ENCODE measurements at regions not wholly inside any gene's neighbourhood (a gene's known extent, or its start where the extent isn't known, plus 50 kb on each side); places are given as distances from the start of the nearest gene placed in this dataset.

- DNase-seq, result no peak
Observed at GRCh38 chr4:152156442-152156841, 379.4 kb downstream of the FBXW7 start.

DNA sequence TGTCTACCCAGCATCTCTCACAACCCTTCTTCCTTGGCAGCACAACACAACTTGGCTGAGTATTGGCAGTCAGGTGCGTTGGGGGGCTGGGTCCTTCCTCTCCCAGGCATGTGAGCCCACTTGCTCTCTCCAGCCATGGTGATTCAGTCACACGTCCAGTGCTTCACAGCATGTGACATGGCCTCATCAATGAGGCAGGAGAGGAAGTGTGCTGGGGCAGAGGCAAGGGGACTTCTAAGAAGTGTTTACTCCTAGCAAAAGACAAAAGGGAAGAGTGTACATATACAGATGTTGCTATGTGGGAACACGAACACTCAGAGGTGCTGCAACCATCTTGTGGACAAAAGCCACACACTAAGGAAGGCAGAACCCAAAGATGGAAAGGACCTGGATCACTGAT, 380.8 kb downstream of the FBXW7 start:
- DNase-seq, result no peak

DNA sequence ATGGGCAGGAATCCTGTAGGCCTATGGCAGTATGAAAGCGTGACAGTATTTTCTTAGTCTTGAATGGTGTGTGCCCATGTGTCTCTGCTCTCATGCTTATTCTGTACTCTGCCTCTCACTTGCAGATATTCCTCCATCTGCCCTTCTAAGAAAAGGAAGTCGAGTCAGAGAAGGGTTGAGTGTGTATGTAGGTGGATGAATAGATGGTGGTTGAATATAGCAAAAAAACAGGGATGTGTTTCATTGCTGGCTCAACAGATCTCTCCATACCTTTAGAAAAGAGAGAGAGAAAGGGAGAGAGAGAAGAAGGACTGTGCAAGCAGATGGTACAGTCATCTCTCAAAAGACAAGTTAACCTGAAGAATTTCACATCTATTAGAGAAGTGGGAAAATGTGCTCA, 381.5 kb downstream of the FBXW7 start:
- no peak for DNase-seq

GRCh38 chr4:152153476-152154270, 382.2 kb downstream of the FBXW7 start:
- no peak for DNase-seq

- no peak for DNase-seq
Observed at GRCh38 chr4:152150214-152150613, 385.7 kb downstream of the FBXW7 start.

- no peak for DNase-seq
Observed at GRCh38 chr4:152149745-152150144, 386.1 kb downstream of the FBXW7 start.

DNA sequence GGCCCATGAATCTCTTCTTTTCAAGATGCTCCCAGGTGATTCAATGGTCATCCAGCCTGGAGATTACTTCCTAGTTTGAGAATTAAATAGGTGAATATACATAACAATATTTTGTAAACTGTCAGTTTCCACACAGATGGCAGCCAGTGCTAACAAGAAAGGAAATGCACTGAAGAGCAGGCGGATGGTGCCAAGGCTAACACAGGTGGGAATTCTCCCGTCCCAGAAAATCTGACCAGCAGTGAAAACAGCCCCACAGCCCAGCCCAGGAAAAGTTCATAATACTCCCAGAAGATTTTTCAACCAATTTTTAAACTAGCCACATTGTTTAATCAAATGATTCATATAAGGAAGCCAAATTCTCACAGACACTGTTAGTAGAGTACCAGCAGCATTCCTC, 387.2 kb upstream of the GATB start:
- no peak for DNase-seq

- DNase-seq, result no peak
Observed at GRCh38 chr4:152146244-152146643, 385.4 kb upstream of the GATB start.

DNA sequence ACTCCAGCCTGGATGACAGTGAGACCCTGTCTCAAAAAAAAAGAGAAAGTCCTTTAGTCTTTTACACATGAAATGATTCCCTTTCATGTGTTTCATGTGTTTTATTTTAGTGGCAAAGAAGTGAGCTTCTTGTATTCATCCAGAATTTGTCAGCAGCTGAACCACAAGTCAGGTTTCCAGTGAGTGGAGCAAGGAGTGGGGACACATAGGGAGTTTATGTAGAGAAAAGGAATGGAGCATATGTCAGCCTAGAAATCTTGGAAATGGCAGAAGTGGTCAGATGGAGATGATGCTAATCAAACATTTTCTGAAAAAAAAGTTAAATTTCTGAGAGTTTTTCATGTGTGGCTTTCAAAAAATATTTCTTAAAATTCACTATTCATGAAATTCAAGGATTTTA, 383.0 kb upstream of the GATB start:
- DNase-seq, result no peak

DNA sequence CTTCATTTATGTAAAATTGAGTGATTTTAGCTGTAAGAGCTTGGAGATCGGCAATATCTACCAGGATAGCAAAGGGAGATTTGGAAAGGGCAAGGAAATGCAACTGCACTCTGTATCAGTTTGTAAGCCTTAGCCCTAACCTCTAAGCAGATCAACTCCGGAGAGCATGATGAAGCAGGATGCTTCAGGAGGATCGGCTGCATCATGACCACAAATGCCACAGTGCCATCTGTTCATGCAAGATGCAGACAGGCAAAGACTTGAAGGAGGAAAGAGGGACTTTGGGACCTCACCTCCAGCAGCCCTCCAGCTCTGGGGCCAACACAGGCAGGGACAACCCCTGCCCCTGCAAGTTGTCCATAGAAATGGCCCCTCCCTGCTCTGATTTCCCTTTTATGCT, 377.6 kb upstream of the GATB start:
- no peak for DNase-seq

- no peak for DNase-seq
Observed at GRCh38 chr4:152132776-152133175, 372.0 kb upstream of the GATB start.

DNA sequence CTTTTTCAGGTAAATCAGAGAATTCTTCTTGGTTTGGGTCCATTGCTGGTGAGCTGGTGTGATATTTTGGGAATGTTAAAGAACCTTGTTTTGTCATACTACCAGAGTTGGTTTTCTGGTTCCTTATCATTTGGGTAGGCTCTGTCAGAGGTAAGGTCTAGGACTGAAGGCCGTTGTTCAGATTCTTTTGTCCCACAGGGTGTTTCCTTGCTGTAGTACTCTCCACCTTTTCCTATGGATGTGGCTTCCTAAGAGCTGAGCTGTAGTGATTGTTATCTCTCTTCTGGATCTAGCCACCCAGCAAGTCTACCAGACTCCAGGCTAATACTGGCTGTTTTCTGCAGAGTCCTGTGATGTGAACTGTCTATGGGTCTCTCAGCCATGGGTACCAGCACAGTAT, 367.5 kb upstream of the GATB start:
- no peak for DNase-seq

GRCh38 chr4:152126238-152126637, 365.4 kb upstream of the GATB start:
- no peak for DNase-seq

DNA sequence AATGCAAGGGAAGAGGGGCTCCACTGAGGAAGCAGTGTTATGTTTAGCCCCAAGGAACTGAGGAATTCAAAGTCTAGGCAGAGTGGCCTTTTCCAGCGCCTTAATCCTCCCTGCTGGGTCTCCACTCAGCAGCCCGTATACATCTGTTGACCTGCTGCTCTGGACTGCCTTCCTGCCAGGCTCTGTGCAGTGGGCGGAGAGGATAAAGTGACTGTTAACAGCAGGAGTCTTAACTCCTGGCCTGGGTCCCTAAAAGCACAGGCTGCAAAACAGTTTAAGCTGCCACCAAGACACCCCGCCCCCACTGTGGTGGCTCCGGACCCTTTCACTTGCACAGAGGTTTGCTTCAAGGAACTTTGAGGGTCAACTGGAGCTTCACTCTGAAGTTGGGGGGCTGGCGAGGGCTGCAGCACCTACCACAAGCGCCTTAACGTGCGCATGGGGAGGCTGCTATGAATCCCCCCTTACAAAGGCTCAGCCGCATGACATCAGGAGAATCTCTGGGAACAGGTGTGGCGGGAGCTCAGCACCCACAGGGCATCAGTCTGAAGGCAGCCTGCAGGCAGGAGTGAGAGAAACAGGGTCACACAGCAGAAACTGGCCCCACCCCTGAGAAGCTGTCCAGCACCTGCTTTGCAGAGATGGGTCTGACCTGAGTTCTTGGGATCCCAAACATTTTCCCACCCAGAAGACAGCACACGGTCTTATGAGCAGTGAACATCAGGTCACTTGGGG, 358.2 kb upstream of the GATB start:
- DNase-seq, result no peak

DNA sequence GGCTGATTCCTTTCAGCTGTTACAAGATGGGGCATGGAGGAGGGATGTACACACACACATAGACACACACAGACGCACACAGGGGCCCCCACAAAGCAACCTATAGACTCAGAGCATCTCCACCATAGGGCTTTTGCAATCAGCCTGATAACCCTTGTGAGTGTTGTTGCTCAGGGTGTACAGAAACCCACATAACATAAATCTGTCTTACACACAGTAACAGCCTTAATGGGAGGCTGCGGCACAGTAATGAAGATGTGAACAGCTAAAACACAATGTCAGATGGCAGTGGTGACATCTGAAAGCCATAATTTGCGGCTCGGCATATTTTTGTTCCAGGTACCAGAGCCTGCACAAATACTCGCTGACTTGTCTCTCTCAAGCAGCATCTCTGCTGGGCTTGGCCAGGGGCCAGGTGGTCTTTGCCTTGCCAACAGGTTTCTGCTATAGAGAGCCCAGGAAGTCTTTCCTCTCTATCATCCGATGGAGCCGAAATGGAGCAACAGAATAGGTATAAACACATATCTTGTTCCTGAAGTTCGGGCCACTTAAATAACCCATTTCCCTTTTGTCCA, 357.2 kb upstream of the GATB start:
- no peak for DNase-seq

- DNase-seq, result no peak
Observed at GRCh38 chr4:152117520-152117919, 356.7 kb upstream of the GATB start.

DNA sequence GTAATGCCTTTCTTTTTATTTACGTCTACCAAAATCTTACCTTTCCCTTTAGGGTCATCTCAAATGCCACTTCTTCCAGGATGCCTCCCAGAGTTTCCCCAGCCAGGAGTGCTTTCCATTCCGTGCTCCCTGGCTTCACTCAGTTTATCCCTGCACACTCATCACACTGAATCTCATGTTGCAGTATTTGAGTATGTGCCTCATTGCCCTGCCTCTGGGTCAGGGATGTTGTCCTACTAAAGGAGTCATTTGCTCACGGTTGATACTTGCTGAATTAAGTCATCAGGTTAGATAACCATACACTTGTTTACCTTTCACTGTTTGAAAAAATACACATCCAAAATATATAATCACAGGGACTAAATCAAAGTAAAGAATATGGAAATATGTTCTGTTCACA, 356.2 kb upstream of the GATB start:
- DNase-seq, result no peak

DNA sequence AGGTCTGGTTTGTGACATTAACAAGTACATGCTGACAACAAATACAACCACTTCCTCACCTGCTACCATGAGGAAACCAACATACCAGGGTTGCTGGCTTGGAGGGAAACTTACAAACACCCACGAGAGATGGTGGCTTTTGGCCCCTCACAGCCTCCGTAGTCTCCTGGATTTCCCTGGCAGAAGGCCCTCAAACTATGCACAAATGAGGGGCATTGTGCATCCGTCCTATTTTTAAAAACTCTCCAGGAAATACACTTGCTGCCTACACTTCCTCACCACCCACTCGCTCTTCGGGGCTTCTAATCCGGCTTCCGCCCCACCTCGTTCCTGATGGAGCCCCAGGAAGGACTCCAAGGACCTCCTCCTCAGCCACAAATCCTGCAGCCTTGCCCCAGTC, 355.0 kb upstream of the GATB start:
- DNase-seq, result no peak

DNA sequence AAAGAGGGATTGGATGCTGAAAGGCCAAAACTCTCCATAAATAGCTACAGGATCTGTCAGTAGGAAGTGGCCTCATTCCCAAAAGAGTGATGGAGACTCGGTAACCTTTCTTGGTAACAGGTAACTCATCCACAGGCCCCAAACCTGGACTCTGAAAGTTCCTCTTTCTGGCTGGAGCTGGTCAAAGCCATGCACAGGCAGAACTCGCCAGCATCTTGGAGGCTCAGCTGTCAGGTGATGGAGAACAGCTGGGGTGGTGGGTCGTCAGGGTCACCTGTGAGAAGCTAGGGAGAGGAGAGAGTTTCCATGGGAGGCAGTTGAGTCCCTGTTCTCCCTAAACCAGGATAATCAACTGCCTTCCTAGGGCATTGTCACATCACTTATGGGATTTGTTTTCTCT, 354.3 kb upstream of the GATB start:
- DNase-seq, result no peak

DNA sequence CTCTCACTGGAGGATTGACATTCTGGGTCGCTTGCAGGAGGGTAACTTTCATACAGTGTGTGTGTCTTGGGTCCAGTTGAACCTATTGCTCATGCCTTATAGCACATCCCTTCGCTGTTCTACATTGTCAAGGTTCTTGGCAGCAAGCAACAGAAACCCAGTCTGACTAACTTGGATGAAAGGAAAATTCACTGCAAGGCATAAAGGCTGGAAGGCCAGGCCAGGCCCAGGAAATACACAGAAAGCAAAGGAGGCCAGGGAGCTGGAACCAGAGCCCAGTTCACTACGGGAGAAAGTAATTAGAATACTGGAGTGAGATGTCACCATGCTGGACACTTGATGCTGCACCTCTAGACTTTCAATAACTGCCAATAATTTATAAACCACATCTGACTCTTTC, 353.8 kb upstream of the GATB start:
- DNase-seq, result no peak

- DNase-seq, result no peak
Observed at GRCh38 chr4:152112887-152113286, 352.1 kb upstream of the GATB start.

- no peak for DNase-seq
Observed at GRCh38 chr4:152112190-152112589, 351.4 kb upstream of the GATB start.

- no peak for DNase-seq
Observed at GRCh38 chr4:152110780-152111179, 350.0 kb upstream of the GATB start.

Data from AML-193 (cell line).